DLD1 (cell line): ENCODE measurements at regions not wholly inside any gene's neighbourhood (a gene's known extent, or its start where the extent isn't known, plus 50 kb on each side); places are given as distances from the start of the nearest gene placed in this dataset.
"Not testable (repeated sequence)": the region's sequence is repeated elsewhere in the genome, so short reads cannot be mapped to it uniquely, and the experiment has no call there.

Experiments
- in situ Hi-C: cut with HindIII; loops from 2 replicates; pipeline ENCODE4 v1.10.0; 2017; ENCODE audit warnings: low sequenced_read_pairs

DNA sequence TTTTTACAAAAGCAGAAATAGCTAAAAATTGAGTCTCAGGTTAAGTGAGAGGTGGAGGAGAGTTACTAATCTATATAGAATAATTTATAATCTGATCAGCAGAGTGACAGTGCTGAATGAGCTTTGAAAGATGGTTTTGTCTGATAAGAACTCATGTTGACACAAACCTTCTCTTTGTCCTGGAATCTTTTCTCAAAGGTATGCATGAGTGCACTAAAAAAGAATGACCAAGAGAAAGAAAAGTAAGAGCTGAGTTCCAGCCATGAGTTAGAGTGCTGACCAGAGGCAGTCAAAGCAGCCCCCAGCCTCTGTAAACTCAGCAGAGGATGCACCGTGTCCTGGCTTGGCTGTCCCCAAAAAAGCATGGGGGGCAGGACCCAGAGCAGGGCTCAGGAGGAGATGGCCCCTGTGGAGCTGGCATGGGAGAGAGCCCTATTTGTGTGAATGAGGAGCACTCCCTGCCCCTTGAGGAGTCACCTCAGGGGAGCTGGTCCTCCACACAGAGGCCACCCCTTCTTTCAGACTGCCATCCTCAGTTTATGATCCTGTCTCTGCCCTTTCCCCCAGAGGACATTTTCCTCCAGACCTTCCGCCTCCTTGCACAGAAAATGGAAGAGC is 129.8 kb downstream of the SEC23A start:
- in situ Hi-C loops: no loop called here

GRCh38 chr14:38972511-38972910 is 130.5 kb downstream of the SEC23A start:
- in situ Hi-C loops: no loop called here

DNA sequence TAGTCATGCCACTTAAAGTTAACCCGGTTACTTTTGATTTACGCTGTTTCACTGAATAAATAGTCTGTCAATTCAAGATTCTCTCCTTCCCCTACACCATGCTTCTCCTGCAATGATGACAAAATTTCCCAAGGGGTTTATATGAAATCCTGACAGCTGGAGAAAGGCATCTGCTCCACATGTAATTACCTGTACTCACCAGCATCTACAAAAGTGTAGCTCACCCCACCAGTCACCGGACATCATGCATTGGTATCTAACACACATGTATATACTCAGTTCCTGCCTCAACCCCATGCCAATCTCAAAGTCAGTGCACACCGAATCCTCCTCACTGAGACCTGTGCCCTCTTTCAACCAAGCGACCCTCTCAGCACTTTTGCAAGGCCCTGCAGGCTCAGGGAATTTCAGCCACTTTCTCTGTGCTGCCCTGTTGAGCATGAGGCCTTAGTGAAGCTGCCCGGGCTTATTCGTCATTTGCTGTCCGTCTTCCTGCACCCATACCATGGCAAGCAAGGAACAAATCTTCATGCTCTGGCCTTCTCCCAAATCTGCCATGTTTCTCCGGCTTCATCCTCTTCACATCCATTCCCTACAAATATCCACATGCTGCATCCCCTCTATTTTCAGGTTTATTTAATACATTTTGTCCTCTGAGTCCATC is 131.6 kb downstream of the SEC23A start:
- in situ Hi-C loops: no loop called here

DNA sequence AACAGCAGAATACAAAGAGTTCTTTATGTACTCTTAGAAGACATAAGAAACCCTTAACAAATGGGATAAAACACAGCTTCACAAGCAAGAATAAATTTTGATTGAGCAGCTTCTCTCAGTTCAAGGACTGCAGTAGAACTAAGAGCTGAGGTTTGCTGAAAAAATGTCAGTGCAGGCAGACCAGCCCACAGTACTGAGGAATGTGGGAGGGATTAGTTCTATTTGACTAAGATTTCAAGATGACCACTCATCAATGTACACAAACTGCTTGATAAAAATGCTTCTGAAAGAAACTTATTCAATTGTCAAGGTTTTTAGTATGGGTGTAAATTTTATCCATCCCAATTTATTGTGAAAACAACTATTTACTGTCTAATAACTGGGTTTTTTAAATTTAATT is 138.4 kb downstream of the SEC23A start:
- in situ Hi-C loops: no loop called here

DNA sequence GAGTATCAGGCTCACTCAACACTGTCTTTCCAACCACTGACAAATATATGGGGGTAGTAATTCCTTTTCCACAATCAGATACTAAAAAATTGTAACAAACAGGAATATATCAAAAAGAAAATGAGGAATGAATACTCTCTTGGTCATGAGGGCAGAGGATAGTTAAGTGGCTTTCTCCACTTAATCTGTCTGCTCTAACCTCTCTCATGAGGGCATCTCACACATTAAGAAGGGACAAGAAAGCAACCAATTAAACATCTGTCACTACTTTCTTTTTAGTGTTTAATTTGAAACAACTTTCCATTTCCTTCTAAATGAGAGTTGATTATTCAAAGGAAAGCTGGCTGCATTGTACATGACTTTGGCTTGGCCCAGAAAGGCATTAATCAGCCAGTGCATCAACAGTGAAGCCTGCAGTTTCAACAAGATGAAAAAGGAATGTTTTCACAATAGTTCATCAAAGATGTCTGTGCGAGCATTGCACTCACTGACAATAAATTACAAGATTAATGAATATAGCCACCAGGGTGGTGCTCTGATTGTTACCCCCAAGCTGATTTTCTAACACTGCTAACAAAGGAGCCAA is 142.0 kb downstream of the SEC23A start:
- in situ Hi-C loops: no loop called here

DNA sequence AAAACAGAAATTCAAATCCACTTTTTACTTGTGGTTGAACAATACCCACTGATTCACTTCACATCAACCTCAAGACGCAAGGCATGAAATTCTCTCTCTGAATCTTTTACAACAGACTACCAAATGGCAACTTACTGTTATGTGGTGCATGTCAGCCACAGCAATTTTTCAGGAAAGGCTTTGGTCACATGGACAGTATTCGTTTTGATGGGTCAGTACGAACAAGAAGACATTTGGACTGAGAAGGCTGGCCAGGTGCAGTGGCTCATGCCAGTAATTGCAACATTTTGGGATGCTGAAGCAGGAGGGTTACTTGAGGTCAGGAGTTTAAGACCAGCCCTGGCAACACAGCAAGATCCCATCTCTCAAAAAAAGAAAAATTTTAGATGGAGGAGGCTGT is 144.0 kb downstream of the SEC23A start:
- in situ Hi-C loops: no loop called here

DNA sequence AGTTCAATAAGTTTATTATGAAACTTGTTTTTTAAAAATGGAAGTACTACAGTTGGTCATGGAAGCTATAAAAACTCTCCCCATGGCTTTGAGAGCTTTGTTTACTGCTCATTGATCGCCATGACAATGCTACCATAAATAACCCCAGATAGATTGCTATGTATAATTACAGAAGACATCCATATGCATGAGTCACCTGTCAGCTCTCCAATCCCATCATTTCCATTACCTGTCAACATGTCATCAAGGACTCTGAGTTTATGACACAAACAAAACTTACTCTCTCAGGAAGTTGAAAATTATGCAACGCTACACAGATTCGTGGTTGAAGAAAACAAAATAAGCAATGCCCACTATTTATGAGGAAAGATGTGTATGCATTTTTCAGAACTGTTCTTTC is 144.4 kb downstream of the SEC23A start:
- in situ Hi-C loops: no loop called here

GRCh38 chr14:38951451-38951850 is 151.6 kb downstream of the SEC23A start:
- in situ Hi-C loops: no loop called here

GRCh38 chr14:38950676-38951075 is 152.4 kb downstream of the SEC23A start:
- in situ Hi-C loops: no loop called here

- in situ Hi-C loops: no loop called here
Observed at GRCh38 chr14:38948576-38948975, 154.5 kb downstream of the SEC23A start.

- in situ Hi-C loops: no loop called here
Observed at GRCh38 chr14:38948171-38948570, 154.9 kb downstream of the SEC23A start.

DNA sequence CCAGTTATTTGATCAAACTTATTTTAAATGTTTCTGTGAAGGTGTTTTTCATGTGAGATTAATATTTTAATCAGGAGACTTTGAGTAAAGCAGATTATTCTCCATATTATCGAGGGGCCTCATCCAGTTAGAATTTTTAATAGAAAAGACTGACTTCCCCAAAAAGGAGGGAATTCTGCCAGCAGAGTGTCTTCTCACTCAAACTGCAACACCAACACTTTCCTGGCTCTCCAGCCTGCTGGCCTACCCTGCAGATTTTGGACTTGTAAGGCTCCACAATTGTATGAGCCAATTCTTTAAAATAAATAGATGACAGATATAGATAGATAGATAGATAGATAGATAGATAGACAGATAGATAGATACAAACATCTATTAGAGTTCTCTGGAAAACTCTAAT is 155.7 kb downstream of the SEC23A start:
- in situ Hi-C loops: no loop called here

DNA sequence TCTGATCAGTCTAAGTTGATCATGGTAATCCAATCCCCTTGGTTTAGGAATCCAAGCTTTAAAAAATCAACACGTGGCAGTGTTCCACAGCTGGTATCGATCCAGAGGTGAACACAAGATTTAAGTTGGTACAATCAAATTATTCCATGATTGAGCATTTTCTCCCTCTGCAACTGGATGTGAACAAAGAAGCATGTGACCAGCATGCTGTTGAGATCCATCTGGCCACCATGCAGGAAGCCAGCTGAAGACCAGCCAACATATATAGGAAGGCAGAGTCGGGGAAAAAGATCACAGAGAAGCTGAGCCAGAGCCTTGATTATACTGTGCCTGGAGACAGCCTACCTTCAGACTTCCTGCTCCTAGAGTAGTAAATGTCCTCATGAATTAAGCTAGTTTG is 158.3 kb downstream of the SEC23A start:
- in situ Hi-C loops: no loop called here

DNA sequence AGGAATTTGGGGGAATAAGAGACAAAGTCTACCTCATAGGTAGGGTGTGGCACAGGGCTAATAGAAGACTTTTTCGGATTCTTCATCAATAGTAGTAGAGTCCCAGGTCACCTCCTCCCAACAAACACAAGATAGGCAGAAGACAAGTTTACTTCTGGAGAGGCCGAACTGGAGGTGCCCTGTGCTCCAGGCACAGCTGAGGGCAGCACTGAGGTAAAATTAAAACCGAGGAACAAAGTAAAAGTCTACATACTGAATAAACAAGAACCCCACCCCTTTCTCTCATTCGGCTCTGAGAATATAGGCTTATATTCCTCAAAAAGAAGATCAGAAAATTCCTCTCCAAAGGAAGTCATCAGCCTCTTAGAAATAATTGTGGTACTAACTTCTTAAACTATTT is 161.5 kb downstream of the SEC23A start:
- in situ Hi-C loops: no loop called here

DNA sequence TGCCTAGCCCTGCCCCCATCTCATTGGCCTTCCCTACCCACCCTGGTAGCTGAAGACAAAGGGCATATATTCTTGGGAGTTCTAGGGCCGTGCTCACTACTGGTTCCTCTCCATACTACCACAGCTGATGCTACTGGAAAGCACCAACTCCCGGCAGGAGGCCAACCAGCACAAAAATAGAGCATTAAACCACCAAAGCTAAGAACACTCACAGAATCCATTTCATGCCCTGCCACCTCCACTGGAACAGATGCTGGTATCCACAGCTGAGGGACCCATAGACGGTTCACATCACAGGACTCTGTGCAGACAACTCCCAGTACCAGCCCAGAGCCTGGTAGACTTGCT is 170.4 kb downstream of the SEC23A start:
- in situ Hi-C loops: not testable (repeated sequence)

GRCh38 chr14:38931969-38932652 is 170.9 kb downstream of the SEC23A start:
- in situ Hi-C loops: no loop called here

GRCh38 chr14:38930898-38931297 is 172.1 kb downstream of the SEC23A start:
- in situ Hi-C loops: no loop called here

GRCh38 chr14:38930022-38930421 is 173.0 kb downstream of the SEC23A start:
- in situ Hi-C loops: no loop called here

DNA sequence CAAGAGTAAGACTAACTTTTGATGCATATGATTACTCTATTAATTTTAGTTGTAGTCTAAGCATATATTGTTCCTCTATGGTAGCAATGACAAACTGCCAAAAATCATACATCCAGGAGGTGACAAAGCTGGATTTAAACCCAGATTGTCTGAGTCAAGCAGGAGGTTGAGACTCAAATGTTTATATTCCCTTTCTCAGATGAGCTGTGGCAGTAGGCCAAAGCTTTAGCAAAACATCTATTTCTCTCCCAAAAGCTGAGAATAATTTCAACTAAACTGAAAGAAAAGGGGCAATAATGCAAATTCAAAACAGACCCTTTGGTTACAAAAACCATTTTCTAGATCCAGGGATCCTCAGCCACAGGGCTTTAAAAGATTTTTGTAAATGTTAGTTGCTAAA is 173.6 kb downstream of the SEC23A start:
- in situ Hi-C loops: no loop called here

DNA sequence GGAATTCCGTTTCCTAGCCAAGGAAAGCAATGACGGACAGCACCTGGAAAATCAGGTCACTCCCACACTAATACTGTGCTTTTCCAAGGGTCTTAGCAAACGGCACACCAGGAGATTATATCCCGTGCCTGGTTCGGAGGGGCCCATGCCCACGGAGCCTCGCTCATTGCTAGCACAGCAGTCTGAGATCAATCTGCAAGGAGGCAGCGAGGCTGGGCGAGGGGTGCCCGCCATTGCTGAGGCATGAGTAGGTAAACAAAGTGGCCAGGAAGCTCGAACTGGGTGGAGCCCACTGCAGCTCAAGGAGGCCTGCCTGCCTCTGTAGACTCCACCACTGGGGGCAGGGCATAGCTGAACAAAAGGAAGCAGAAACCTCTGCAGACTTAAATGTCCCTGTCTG is 181.1 kb downstream of the SEC23A start:
- in situ Hi-C loops: not testable (repeated sequence)

DNA sequence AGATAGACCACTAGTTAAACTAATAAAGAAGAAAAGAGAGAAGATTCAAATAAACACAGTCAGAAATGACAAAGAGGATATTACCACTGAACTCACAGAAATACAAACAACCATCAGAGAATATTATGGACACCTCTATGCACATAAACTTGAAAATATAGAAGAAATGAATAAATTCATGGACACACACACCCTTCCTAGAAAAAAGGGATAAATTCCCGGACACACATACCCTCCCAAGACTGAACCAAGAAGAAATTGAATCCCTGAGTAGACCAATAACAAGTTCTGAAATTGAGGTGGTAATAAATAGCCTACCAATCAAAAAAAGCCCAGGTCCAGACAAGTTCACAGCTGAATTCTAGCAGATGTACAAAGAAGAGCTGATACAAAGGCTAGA is 187.9 kb downstream of the SEC23A start:
- in situ Hi-C loops: no loop called here

GRCh38 chr14:38910092-38910491 is 192.9 kb downstream of the SEC23A start:
- in situ Hi-C loops: no loop called here
